NCI-H2171 treated with DMSO at 0.1 percent for 48 hours (cell line): ENCODE measurements at regions not wholly inside any gene's neighbourhood (a gene's known extent, or its start where the extent isn't known, plus 50 kb on each side); places are given as distances from the start of the nearest gene placed in this dataset.
A peak's percentile ranks its signal among the peaks of the same experiment; 100 is the strongest.

Experiments used
- DNase-seq: peaks from one replicate; lab custom pipeline; 2025; lab: John Stamatoyannopoulos, UW

DNA sequence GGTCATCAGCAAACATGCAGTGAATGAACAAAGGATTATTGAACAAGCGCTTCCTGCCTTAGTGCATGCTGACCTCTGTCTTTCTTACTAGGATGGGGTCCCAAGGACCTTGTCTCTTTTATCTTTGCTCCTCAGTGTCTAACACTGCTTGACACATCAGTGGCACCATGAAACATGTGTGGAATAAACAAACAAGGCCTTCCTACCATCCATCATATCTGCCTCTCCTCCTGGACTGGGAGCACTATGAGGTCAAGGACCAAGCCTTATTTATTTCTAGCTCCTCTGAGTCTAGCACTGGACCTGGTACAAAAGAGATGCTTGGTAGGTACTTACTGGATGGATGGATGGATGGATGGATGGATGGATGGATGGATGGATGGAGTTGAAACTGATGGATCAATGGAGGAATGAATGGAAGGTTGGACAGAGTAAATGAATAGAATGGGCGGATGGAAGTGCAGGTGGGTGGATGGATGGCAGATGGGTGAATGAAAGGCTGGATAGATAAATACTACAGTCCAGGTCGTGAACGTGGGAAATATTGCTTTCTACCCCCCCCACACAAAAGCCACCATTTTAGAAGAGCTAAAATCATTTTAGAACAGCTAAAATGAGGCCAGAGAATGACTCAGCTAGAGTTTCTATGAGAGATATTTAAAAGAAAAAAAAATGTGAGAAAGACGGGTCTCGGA, 104.1 kb upstream of the PTPN1 start:
- no peak for DNase-seq

DNA sequence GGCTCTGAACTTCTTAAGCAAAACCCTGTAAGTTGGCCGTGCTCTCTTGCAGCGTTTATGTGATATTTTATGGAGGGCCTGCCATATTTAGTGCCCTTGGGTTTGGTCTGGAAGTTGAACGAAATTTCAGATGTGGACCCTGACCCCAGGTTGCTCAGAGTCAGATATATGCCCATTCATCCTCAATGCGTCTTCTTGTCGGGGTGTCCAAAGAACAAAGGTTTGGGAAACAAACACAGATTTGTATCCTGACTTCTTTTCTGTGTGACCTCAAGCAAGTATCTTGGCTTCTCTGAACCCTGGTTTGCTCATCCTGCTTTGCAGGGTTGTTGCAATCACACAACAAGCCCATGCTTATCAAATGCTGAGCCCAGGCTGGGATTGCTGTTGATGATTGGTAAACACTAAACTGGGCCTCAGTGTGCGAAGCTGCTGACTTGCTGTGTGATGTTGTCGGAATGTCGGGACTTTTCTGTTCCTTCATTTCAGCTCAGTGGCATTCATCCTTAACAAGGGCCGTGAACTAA, 103.5 kb upstream of the PTPN1 start:
- DNase-seq: no peak

DNA sequence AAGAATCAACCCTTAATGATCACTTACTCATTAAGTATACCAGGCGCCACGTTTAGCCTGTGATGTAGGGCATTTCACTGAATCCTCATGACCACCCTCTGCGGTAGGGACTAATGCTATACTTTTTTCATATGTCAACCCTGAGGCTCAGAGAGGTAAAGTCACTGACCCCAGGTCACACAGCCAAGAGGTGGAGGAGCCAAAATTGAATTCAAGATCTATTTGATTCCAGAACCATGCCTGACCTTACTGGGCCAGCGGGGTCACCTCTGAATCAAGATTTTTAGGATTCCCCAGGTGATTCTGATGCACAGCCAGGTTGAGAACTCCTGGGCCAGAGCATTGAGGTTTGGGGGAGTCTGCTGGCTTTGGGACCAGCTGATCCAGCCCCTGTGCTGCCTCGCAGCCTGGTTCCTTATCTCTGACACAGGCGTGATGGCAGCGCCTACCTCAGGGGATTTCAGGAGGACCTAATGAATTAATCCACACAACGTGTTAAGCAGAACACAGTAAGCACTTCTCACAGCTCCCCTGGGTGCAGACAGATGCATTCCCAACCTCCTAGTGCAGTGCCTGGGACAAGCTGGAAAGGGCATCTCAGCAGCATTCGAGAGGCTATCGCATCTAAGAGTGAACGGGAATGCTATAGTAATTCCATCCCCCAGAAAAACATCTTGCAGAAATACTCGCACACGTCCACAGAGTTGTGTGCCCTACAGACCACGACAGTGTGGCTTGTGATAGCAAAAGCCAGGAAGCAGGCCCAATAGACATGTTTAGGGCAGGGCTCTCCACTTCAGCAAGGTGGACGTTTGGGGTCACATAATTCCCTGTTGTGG, 101.4 kb upstream of the PTPN1 start:
- peak; percentile 18 for DNase-seq

DNA sequence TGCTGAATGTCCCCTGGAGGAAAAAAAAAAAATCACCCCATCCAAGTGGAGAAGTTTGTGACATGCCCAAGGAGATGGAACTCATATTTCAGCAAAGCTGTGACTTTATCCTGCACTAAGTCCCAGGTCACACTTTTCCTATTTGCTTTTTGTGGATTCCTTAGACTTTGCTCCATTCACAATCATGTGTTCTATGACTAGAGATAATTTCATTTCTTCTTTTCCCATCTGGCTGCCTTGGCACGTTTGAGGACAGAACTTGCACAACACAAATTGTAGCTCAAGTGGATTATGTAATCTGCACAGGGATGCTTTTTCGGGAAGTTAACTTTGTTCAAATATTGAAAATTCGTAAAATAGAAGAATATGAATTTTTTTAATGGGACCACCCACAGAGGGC, 100.7 kb upstream of the PTPN1 start:
- DNase-seq: no peak

DNA sequence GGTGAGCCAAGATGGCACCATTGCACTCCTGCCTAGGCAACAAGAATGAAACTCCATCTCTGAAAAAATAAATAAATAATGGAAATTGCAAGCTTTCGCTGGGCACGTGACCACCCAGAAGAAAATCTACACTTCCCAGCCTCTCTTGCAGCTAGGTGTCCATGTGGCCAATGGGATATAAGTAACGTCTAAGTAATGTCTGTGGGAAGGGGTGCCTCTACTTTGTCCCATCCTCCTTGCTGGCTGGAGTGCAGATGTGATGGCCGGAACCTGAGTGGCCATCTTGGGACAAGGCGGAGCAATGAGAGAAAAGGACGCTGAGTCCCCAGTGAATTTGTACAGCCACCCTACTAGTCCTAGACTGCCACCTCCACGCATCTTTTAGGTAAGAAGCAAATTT, 99.8 kb upstream of the PTPN1 start:
- no peak for DNase-seq

DNA sequence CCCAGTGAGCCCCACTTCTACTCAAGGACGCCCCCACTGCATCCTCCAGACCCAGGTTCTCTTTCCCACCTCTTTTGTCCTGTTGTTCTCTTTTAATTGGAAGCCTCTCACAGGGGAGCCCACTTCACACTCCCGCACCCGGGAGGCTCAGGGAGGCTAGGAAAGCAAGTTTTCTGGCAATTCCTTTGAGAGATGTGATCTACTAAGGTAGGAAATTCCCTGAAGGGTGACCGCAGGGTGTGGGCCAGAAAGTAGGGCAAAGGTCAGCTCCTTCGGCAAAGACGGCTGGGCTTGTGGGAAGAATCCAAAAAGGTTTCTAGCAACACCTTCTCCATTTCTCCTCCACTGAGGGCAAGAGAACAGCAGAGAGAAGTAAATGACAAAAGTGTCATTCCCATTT, 98.1 kb upstream of the PTPN1 start:
- no peak for DNase-seq

DNA sequence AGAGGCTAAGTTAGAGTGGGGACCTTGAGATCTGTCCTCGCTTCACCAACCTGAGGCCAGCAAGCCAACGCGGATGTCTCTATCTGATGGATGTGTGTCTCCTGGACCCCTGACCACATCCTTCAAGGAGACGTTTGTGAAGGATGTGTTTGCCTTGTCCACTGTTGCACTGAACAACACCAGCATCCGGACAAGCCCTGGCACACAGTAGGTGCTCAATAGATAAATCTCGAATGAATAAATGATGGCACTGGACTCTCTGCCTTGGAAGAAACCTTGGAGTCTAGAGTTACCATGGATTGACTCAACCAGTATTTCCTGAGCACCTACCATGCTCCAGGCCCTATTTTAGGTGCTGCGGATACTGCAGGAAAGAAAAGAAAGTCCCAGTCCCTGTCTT, 97.7 kb upstream of the PTPN1 start:
- no peak for DNase-seq

DNA sequence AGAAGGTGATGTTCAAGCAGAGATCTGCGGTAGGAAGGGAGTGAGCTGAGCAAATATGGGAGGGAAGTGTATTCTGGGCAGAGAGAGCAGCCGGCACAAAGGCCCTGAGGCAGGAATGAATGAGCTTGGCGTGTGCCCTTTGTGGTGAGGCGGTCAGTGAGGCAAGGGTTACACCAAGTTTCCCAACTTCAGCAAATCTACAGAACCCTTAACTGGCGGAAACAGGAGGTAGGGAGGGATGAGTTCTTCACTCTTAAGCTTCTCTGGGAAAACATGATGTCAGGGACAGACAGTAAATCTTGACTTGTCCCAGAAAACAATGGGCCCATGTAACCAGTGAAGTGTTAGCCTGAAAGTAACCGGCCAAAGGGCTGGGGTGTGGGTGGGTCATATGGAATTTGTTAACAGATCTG, 97.1 kb upstream of the PTPN1 start:
- DNase-seq: no peak

DNA sequence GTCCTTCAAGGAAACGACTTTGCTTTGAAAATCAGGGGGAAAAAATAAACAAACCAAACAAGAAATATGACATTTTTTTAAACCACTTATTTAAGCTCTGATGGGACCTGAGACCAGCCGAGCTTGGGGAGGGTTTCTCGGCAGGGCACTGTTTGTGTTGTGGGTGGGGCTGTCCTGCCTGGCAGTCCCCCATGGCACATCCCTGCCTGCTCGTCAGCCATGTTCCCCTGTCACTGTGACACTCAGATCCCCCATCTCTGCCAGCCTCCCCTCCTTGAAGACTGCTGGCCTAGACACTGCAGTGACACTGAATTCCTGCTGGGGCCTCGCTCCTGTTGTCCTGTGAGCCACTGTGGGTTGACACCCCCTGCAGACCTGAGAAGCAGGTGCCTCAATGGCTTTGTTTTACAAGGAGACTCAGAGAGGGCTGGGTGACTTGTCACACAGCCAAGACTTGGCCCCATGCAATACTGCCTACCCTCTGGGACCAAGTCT, 95.1 kb upstream of the PTPN1 start:
- DNase-seq: no peak

DNA sequence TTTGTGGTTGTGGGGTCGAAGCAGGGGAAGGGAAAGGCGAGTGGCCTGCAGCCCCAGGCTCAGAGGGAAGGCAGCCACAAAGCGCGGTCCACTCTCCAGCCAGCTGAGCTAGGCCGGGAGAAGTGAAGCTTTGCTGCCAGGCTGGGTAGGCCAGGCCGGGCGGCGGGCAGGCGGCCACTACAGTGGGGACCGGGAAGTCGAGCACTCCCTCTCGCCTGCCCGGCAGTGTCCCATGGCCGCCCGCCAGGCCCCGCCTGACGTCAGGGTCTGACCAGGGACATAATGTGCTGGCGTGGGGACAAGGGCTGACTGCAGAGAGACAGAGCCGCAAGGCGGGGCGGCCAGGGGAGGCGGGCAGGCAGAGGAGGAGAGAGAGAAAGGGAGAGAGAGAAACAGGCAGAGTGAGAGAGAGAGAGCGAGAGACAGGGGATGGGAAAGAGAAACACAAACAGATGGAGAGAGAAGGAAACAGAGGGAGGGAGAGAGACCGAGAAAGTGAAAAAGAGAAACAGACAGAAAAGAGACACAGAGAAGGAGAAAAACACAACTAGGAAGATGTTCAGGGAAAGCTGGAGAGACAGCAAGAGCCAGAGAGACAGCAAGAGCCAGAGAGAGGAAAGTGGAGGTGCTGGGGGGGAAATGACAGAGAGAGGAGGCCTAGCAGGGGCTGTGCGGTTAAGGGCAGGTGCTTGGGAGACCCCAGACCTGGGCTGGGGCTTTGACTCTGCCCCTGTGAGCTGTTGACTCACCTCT, 94.5 kb upstream of the PTPN1 start:
- DNase-seq: no peak

DNA sequence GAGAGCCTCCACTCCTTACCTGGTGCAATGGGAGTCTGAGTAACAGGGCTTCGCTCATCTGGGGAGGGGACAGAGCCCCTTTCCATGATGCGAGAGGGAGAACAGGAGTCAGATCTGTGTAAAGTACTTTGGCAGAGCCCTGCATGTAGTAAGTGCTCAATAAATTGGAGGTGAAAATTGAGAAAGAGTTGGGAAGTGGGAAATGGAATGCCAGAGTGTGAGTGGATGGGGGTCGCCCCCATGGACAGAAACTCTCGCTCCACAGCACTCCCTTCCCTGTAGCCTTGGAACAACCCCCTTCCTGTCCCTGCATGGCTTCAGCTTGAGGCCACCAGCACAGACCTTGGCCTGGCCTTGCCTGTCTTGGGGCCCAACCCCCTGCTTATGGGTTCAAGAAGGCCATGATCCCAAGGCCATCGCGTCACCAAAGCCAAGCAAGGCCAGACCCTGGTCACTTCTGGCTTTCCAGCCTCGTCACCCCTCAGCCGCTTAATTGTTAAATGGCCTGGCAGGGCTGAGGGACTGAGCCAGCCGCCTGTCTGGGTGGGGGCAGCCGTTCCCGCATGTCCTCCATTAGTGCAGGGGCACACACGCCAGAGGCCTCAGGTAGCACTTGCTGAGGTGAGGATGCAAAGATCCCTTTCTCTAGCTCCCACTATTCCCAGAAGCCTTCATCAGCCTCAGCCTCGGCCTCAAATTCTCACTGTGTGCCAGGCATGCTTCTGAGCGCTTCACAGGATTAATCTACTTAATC, 93.7 kb upstream of the PTPN1 start:
- DNase-seq: no peak

DNA sequence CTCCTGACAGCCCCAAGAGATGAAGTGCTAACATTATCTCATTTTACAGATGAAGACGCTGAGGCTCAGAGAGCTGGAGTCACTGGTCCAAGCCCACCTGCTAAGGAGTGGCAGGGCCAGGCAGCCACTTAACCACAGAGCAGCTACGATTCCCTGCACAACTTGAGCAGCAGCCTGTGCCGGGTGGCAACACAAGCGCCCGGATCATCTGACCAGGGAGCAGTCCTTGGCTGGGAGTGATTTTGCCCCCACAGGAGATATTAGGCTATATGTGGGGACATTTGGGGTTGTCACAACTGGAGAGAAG, 93.2 kb upstream of the PTPN1 start:
- DNase-seq: no peak

DNA sequence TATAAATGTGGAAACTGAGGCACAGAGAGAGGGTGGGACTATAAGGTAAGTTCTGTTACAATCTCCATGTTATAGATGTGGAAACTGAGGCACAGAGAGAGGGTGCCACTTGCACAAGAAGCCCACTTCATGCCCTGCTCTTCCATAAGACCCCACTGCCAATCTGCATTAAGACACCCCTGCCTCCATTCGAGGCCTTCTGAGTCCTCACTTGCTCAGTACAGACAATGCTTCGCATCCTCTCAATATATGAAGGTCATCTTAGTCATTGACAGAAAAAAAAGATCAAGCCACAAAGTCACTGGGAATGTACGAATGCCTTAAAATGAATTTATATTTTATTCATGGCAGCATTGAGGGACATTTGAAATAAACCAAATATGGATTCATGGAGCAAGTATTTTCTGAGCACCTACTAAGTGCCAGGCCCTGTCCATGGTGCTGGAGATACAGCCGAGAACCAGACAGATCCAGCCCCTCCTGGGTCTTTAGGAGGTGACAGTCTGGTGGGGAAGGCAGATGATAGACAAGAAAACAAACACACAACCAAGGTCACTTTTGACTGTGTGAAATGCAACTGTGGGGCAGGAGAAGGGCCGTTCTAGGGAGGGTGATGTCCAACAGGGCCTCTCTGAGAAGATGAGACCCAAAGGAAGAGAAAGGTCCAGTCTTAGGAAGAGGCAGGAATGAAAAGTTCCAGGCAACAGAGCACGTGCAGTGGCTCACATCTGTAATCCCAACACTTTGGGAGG, 92.5 kb upstream of the PTPN1 start:
- no peak for DNase-seq

DNA sequence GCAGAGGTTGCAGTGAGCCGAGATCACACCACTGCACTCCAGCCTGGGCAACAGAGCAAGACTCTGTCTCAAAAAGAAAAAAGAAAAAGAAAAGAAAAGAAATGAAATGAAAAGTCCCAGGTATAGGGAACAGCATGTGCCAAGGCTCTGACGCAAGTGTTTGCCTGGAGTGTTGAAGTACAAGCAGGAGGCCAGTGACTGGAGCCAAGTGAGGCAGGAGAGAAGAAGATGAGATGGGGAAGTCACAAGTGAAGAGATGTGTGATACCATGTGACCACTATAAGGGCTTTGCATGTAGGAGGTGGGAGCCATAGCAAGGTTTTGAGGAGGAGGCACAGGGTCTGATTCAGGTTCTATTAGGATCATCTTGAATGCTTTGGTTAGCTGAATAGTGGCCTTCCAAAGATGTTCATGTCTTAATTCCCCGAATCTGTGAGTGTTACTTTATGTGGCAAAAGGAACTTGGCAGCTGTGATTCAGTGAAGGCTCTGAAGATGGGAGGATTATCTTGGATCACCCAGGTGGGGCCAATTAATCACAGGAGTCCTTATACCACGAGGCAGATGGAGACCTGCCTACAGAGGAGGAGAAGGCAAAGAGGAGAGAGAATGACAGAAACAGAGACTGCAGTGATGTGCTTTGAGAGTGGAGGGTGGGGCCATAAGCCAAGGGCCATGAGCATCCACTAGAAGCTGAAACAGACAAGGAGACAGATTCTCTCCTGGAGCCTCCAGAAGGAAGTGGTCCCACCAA, 91.1 kb upstream of the PTPN1 start:
- DNase-seq: no peak

DNA sequence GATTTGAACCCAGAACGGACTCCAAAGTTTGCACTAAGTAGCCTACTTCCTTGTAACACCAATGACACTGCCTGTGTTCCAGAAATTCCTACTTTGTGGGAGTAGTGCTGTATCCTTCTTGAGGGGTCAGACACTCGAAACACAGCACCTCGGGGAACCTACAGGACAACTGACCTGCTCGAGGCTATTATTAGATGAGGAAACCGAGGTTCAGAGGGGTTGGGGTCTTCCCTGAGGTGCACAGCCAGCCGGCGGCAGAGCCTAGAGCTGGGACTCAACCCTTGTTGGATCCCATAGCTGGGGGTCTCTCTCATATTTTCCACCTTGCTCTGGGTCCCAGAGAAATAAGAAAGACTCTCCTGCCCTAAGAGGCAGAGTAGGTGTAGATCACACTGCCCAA, 89.8 kb upstream of the PTPN1 start:
- no peak for DNase-seq

DNA sequence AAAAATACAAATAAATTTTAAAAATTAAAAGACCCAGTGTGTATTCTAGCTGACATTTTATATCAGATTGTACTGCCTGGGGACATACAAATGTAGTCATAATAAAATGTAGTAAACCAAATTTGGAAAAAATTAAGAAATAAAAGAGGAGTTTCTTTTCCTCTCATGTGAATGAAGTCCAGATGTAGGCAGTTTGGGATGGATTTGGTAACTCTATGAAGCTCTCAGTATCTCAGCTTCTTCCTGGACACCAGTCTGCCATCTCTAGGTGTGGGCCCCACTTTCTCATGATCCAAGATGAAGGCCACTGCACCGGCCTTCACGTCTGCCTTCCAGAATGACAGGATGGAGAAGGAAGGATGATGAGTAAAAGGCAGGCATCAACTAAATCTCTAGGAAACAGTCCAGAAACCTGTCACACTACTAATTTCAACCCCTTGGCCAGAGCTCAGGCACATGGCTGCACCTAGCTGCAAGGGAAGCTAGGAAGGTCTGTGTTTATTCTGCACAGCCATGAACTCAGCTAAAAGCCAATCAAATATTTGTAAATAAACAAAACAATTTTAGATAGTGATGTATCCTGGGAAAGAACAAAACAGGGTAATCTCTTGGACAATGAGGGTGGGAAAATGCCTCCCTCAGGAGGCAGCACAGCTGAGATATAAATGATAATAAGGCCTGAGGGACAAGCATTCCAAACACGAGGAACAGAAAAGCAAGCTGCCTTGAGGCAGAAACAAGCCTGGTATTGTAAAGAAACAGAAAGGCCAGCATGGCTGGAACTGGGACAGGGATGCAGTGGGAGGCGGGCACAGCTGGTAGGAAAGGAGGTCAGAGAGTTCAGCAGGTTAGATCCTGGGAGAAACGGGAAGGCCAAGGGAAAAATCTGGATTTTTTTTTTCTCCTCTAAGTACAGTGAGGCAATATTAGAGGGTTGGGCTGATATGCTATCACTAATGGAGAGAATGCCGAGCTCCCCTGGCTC, 88.5 kb upstream of the PTPN1 start:
- peak; percentile 50 for DNase-seq

DNA sequence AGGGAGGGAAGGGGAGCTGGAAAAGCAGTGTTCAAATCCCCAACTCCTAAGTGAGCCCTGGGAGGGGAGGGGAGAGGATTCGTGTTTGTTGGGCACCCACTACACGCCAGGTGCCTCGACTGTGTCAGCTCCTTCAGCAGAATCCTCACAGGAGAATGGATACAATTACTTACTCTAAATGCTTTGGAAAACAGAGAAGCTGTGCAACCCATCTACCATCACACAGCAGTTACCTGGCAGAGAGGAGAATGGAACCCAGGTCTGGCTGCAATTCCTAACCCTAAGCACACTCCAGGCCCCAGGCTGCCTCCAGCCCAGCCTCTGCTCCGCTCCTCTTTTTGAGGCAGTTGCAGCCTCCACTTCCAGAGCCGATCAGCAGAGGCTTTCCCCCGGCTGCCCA, 86.4 kb upstream of the PTPN1 start:
- no peak for DNase-seq

DNA sequence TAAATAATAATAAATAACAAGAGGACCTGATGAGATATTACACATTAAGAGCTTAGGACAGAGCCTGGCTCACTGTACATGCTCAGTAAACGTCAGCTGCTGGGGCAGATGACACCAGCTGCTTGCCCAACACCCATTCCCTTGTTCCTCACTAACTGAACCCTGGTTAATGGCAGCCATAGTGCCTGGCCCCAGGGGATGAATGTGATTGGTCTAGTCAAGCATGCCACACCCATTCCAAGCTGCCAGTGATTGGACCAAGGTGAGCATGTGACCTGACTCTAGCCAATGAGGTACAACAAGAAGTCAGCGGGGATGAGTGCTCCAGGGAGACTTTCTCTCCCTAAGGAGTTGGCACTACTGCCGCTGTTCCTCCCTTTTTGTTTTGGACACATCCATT, 85.1 kb upstream of the PTPN1 start:
- DNase-seq: peak; percentile 94
